ENCODE measurements at regions not wholly inside any gene's neighbourhood (a gene's known extent, or its start where the extent isn't known, plus 50 kb on each side); places are given as distances from the start of the nearest gene placed in this dataset.

GRCh38 chr18:14905350-14905749 is 157.4 kb downstream of the ANKRD30B start:
- DNase-seq (ENCODE audit: low read depth in 3 of 3), result no peak

- DNase-seq (ENCODE audit: low read depth in 3 of 3), result no peak
These were observed 158.0 kb downstream of the ANKRD30B start for GRCh38 chr18:14905979-14906378.

DNA sequence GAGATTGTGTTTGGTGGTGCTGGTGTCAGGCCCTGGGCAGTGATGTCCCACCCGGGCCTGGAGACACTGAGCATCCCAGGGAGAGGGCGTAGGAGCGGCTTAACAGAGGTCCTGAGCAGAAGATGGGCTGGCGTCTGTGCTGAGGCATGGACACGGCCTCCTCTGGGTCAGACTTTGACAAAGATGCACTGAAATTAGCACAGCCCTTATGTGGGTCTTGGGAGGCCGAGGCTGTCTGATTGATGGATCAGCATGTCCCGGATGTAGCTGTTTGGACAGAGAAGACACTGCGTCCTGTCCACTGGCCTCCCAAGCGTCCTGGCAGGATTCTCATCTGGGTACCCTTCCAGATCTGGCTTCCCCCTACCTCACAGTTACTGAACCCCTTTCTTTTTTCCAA is 159.4 kb downstream of the ANKRD30B start:
- no peak for DNase-seq (ENCODE audit: low read depth in 3 of 3)

GRCh38 chr18:14908541-14908940 is 160.6 kb downstream of the ANKRD30B start:
- DNase-seq (ENCODE audit: low read depth in 3 of 3), result no peak

DNA sequence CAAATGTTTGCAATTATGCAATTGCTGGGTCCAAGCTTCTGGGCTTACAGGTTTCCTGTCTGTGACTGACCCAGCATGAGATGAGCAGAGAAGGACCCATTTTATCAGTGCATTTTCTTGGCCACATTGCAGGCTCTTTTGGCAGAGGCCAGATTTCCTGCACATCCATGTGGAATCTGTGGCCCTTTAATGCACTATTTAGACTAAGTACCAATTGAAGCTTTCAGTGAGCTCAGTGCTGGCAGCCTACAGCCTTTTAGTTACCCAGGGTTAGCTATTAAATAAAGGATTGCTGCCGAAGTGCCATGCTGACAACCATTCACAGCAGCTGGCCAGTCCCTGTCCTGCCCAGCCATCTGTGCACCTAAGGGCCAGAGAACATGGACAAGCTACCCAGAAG is 165.0 kb downstream of the ANKRD30B start:
- no peak for DNase-seq (ENCODE audit: low read depth in 3 of 3)

DNA sequence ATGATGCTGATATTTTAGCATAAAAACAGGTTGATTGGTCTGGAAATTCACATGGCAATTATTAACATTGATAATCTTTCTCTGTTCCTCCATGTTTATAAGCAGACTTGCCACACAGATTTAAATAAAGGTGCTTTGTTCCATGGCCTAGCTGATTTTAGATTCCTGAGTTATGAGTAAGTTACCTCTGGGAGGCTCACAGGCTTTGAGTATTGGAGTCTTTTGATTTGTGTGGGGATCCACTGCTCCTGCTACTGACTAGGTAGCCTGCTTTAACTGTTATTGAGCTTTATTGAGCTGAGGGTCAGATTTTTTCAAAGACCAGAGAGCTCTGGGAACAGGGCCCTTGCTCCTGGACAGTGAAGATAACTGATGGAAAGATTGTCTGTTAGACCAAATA is 166.1 kb downstream of the ANKRD30B start:
- DNase-seq (ENCODE audit: low read depth in 3 of 3), result no peak

DNA sequence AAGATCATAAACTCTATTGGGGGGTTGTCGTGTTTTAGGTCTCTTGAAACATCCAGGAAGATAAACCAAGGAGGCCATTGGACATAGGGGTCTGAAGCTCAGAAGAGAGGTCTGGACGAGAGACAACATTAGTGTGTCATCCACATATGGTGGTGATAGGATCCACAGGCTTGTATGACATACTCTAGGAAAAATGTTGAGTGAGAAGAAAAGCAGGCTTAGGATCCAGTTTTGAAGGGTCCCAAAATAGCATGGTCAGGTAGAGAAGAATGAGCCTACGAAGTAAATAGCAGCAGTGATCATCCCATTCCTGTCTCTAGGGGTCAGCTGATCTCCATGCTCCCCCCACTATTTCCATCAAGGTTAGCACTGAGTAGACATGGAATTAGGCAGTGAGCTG is 166.8 kb downstream of the ANKRD30B start:
- no peak for DNase-seq (ENCODE audit: low read depth in 3 of 3)

DNA sequence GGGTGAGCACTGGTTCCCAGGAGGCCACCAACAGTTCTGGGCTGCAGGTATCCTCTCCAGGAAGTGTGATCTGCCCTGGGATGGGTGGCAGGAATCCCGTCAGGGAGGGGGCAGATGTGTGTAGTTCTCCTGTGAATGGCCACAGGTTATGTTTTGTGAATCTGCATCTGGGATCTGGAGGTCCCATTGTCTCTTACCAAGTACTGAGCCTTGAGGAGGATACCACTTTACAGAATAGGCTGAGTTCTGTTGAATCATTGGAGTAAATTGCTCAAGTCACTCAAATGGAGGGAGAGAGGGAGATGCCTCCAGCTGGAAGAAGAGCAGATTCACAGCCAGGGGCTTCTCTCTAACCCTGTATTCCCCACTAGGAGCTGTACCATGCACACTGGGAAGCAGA is 168.2 kb downstream of the ANKRD30B start:
- DNase-seq (ENCODE audit: low read depth in 3 of 3), result no peak

DNA sequence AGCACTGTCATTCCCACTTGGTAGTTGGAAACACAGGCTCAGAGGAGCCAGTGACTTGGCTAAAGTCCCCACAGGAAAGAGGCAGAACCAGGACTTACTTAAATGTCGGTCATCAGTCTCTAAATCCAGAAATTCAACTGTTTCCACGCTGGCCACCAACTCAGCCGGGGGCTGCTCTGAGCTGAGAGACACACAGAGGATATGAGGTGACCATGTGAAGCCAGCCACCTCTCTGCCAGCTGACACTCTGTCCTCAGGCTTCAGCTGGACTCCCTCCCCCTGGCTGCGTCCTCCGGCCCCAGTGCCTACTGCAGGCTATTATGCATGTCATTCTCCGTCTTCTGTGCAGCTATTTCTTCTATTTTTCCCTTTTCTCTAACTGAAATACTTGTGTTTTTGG is 168.9 kb downstream of the ANKRD30B start:
- DNase-seq (ENCODE audit: low read depth in 3 of 3), result no peak

GRCh38 chr18:14917311-14917710 is 169.3 kb downstream of the ANKRD30B start:
- DNase-seq (ENCODE audit: low read depth in 3 of 3), result no peak

- no peak for DNase-seq (ENCODE audit: low read depth in 3 of 3)
These were observed 171.7 kb downstream of the ANKRD30B start for GRCh38 chr18:14919666-14920065.

DNA sequence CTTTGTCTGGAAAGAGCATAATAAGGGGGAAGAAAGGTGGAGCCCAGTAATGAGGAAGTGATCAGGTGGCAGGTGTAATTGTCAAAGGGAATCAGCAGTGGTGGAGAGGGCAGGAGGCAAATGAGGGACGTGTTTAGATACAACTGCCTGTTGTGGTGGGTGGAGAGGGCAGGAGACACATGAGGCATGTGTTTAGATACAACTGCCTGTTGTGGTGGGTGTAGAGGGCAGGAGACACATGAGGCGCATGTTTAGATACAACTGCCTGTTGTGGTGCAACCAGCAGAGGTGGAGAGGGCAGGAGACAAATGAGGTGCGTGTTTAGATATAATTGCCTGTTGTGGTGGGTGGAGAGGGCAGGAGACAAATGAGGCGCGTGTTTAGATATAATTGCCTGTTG is 173.1 kb downstream of the ANKRD30B start:
- no peak for DNase-seq (ENCODE audit: low read depth in 3 of 3)

- DNase-seq (ENCODE audit: low read depth in 3 of 3), result no peak
These were observed 173.6 kb downstream of the ANKRD30B start for GRCh38 chr18:14921547-14921946.

DNA sequence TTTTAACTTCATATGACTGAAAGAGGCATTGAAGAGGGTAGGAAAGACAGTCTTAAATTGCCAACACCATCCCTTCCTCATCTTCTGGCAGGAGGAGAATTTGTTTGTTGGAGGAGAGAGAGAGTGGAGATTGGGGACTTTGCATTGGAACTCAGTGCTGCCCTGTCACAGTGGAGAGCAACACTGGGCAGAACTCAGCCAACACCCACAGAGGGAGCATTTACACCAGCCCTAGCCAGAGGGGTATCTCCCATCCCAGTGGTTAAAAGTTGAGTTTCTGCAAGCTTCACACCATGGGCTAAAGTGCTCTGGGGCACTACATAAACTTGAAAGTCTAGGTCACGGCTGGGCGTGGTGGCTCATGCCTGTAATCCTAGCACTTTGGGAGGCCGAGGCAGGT is 174.1 kb downstream of the ANKRD30B start:
- DNase-seq (ENCODE audit: low read depth in 3 of 3), result no peak

DNA sequence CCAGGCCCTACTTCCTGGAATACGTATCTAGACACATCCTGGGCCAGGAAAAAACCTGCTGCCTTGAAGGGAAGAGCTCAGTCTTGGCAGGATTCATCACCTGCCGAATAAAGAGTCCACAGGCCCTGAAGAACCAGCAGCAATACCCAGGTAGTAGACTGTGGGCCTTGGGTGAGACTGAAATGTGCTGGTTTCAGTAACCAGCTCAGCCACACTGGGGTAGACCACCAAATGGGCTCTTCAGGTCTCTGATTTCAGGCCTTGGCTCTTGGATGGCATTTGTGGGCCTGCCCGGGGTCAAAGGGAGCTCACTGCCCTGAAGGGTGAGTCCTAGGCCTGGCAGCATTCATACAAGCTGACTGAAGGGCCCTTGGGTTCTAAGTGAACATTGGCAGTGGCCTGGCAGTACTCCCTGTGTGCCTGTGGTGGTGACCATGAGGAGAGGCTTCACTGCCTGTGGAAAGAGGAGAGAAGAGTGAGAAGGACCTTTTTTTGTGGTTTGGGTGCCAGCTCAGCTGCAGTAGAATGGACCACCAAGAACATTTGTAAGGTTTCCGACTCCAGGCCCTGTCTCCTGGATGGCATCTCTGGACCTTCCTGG is 175.1 kb downstream of the ANKRD30B start:
- DNase-seq (ENCODE audit: low read depth in 3 of 3), result no peak

DNA sequence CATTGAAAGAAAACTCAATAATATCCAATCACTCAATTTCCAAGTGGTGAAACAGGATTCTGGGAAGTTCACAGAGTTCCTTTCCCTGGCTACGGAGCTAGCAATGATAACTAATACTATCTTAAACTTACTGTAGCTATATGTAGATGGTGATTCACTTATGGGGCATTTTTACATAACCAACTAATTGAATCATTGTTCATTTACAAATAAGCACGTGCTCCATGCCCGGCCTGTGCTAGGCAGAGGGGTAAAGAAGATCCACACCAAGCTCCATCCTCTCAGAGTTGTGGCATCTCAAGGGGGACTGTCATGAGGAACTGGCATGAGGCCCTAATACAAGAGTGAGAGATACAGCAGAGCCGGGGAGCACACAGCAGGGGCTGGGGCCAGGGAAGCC is 176.3 kb downstream of the ANKRD30B start:
- DNase-seq (ENCODE audit: low read depth in 3 of 3), result no peak

GRCh38 chr18:14925281-14925709 is 177.3 kb downstream of the ANKRD30B start:
- no peak for DNase-seq (ENCODE audit: low read depth in 3 of 3)

GRCh38 chr18:14927701-14928100 is 179.7 kb downstream of the ANKRD30B start:
- DNase-seq (ENCODE audit: low read depth in 3 of 3), result no peak

DNA sequence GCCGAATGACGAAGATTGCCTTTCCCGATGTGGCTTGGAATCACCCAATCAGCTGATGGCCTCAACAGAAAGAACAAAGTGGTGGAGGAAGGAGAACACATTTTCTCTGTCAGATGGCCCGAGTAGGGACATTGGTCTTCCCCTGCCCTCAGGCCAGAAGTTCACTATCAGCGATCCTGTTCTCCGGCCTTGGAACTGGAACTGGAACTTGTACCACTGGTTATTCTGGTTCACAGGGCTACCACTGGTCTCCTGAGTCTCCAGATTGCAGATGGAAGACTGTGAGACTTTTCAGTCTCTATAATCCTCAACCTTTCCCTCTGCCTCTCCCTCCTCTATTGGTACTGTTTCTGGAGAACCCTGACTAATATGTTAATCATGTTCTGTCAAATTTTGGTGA is 180.4 kb downstream of the ANKRD30B start:
- DNase-seq (ENCODE audit: low read depth in 3 of 3), result no peak

DNA sequence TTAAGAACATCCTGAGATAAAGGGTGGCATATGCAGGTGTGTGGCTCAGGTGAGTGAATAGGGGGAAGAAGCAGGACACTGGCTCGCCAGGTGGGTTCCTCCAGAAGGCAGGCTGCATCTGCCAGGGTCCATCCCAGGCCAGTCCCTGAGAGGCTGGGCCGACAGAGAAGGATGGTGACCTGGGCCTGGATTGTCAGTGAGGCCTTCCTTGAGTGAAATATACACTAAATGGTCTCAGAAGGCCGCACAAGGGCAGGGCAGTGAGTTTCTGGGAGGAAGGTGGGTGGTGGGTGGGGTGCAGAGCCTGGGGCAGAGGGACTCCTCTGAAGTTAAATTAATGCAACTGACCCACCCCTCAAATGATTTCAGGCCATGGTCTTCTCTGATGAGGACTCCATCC is 182.1 kb downstream of the ANKRD30B start:
- DNase-seq (ENCODE audit: low read depth in 3 of 3), result no peak

GRCh38 chr18:14930576-14930975 is 182.6 kb downstream of the ANKRD30B start:
- DNase-seq (ENCODE audit: low read depth in 3 of 3), result no peak

- no peak for DNase-seq (ENCODE audit: low read depth in 3 of 3)
These were observed 185.3 kb downstream of the ANKRD30B start for GRCh38 chr18:14933049-14933851.

DNA sequence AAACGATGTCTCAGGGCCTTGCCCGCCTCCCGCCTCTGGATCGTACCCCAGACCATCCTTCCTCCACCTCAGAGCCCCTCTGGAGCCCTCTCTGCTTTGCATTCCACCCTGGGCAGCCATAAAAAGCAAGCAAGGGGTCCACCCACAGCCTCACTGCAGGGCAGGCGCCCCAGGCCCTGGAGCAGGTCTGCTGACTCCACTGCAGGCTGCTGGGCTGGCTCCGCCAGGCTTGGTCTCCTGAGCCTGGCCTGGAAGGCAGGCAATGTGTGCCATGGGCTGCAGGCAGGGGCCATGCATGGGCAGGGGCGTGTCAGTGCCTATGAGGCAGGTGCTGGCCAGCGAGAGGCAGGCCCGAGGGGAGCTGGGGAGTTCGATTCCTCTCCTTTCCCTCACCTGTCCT is 186.0 kb downstream of the ANKRD30B start:
- DNase-seq (ENCODE audit: low read depth in 3 of 3), result no peak

GRCh38 chr18:14935210-14935609 is 187.2 kb downstream of the ANKRD30B start:
- no peak for DNase-seq (ENCODE audit: low read depth in 3 of 3)

All from stimulated activated CD4-positive, alpha-beta T cell treated with anti-CD3 and anti-CD28 coated beads, TNF-alpha, amount 100 ng/mL, for 24 hours (primary cell).